ENCODE measurements at regions not wholly inside any gene's neighbourhood (a gene's known extent, or its start where the extent isn't known, plus 50 kb on each side); places are given as distances from the start of the nearest gene placed in this dataset.

DNA sequence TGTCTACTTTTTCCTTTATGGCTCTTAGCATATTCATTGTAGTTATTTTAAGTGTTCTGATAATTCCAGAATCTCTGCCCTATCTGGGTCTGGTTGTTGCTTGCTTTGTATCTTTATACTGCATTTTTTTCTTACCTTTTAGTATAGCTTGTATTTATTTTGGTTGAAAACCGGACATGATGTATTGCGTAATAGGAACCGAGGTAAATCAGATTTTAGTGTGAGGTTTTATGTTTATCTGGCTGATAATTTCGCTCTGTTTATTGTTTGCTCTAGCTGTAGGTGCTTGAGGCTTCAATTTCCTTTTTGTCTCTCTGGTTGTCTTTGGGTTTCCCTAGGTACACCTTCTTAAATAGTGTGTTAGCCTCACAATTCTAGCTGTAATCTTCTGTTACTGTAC lies 263.8 kb upstream of the LCORL start:
- no peak for TF ChIP-seq EZH2 (IDR thresholded peaks at IDR 0.05; ENCODE audit: borderline replicate concordance, low read depth, low read length, poor library complexity, severe bottlenecking)
- ChIA-PET POLR2A (ENCODE audit: low non-redundant PET) (no interaction called here), CTCF (no interaction called here)
- no peak overlapping the region for H3K4me3 ChIP-seq (ENCODE audit: low read depth, low read length, poor library complexity, severe bottlenecking)
- no TSS peak for BruUV-seq (replicated peaks)
- H3K9me3 ChIP-seq (ENCODE audit: low read depth, low read length, poor library complexity, severe bottlenecking) = no peaks in the 10 kb centered on the region
- no peaks in the 10 kb centered on the region for H3K4me1 ChIP-seq (ENCODE audit: insufficient read depth, low read length, poor library complexity, severe bottlenecking)
- no peak overlapping the region for H3K27ac ChIP-seq (ENCODE audit: low read depth, low read length, poor library complexity, severe bottlenecking)
- H3K27me3 ChIP-seq (replicated peaks; ENCODE audit: insufficient read depth, low read depth, low read length, poor library complexity) = no peaks in the 10 kb centered on the region
- intact Hi-C loops (cut with micrococcal nuclease; ENCODE audit: unreplicated experiment) = no loop called here
- no peaks in the 10 kb centered on the region for H3K36me3 ChIP-seq (ENCODE audit: insufficient read depth, low read length, poor library complexity, severe bottlenecking)
- no peak for DNase-seq (ENCODE audit: low spot score)

DNA sequence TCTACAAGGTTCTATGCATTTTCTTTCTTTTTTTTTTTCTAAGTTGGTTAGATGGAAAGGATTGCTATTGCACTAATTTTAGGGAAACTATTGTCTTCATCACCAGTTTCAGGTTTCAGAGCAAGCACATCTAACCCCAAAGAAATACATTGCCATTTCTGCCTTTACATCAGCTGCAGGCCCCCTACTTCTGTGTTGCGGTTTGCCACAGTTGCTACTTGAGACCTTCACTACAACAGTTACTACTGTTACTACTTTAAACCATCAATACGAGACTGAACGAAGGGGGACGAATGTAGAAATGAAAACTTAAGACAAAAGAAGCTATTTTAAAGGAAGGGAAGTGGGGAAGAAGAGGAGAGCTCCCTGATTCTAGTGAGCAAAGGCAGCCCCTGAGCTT lies 256.7 kb upstream of the LCORL start:
- DNase-seq (ENCODE audit: low spot score) = no peak
- H3K4me1 ChIP-seq (ENCODE audit: insufficient read depth, low read length, poor library complexity, severe bottlenecking) = no peaks in the 10 kb centered on the region
- H3K9me3 ChIP-seq (ENCODE audit: low read depth, low read length, poor library complexity, severe bottlenecking) = peaks cover 4% of the 10 kb centered on the region
- no peaks in the 10 kb centered on the region for H3K36me3 ChIP-seq (ENCODE audit: insufficient read depth, low read length, poor library complexity, severe bottlenecking)
- H3K27ac ChIP-seq (ENCODE audit: low read depth, low read length, poor library complexity, severe bottlenecking) = no peak overlapping the region
- H3K4me3 ChIP-seq (ENCODE audit: low read depth, low read length, poor library complexity, severe bottlenecking) = no peak overlapping the region
- ChIA-PET POLR2A (ENCODE audit: low non-redundant PET) (no interaction called here), CTCF (no interaction called here)
- no TSS peak for BruUV-seq (replicated peaks)
- H3K27me3 ChIP-seq (replicated peaks; ENCODE audit: insufficient read depth, low read depth, low read length, poor library complexity) = no peaks in the 10 kb centered on the region
- intact Hi-C loops (cut with micrococcal nuclease; ENCODE audit: unreplicated experiment) = no loop called here
- TF ChIP-seq EZH2 (IDR thresholded peaks at IDR 0.05; ENCODE audit: borderline replicate concordance, low read depth, low read length, poor library complexity, severe bottlenecking) (no peak), CTCF (conservative IDR thresholded peaks at IDR 0.05; ENCODE audit: low read depth, low read length) (no peak)

GRCh38 chr4:18262832-18263231 lies 241.3 kb upstream of the LCORL start:
- no peak for DNase-seq (ENCODE audit: low spot score)
- H3K36me3 ChIP-seq (ENCODE audit: insufficient read depth, low read length, poor library complexity, severe bottlenecking) = no peaks in the 10 kb centered on the region
- intact Hi-C loops (cut with micrococcal nuclease; ENCODE audit: unreplicated experiment) = no loop called here
- CTCF ChIA-PET = no interaction called here
- no peak for TF ChIP-seq EZH2 (IDR thresholded peaks at IDR 0.05; ENCODE audit: borderline replicate concordance, low read depth, low read length, poor library complexity, severe bottlenecking)
- no peak for TF ChIP-seq CTCF (conservative IDR thresholded peaks at IDR 0.05; ENCODE audit: low read depth, low read length)
- H3K27me3 ChIP-seq (replicated peaks; ENCODE audit: insufficient read depth, low read depth, low read length, poor library complexity) = no peaks in the 10 kb centered on the region
- POLR2A ChIA-PET (ENCODE audit: low non-redundant PET) = no interaction called here
- no peaks in the 10 kb centered on the region for H3K4me1 ChIP-seq (ENCODE audit: insufficient read depth, low read length, poor library complexity, severe bottlenecking)
- H3K9me3 ChIP-seq (ENCODE audit: low read depth, low read length, poor library complexity, severe bottlenecking) = no peaks in the 10 kb centered on the region
- BruUV-seq (replicated peaks) = no TSS peak
- H3K27ac ChIP-seq (ENCODE audit: low read depth, low read length, poor library complexity, severe bottlenecking) = no peak overlapping the region
- no peak overlapping the region for H3K4me3 ChIP-seq (ENCODE audit: low read depth, low read length, poor library complexity, severe bottlenecking)

- Histone ChIP-seq H3K36me3 (ENCODE audit: insufficient read depth, low read length, poor library complexity, severe bottlenecking) (no peaks in the 10 kb centered on the region), H3K4me1 (ENCODE audit: insufficient read depth, low read length, poor library complexity, severe bottlenecking) (no peaks in the 10 kb centered on the region), H3K4me3 (ENCODE audit: low read depth, low read length, poor library complexity, severe bottlenecking) (no peak overlapping the region), H3K9me3 (ENCODE audit: low read depth, low read length, poor library complexity, severe bottlenecking) (no peaks in the 10 kb centered on the region), H3K27ac (ENCODE audit: low read depth, low read length, poor library complexity, severe bottlenecking) (no peak overlapping the region), H3K27me3 (replicated peaks; ENCODE audit: insufficient read depth, low read depth, low read length, poor library complexity) (no peaks in the 10 kb centered on the region)
- ChIA-PET POLR2A (ENCODE audit: low non-redundant PET) (no interaction called here), CTCF (no interaction called here)
- TF ChIP-seq EZH2 (IDR thresholded peaks at IDR 0.05; ENCODE audit: borderline replicate concordance, low read depth, low read length, poor library complexity, severe bottlenecking) (no peak), CTCF (conservative IDR thresholded peaks at IDR 0.05; ENCODE audit: low read depth, low read length) (no peak)
- no TSS peak for BruUV-seq (replicated peaks)
- intact Hi-C loops (cut with micrococcal nuclease; ENCODE audit: unreplicated experiment) = no loop called here
- DNase-seq (ENCODE audit: low spot score) = no peak
These were observed 230.5 kb upstream of the LCORL start for GRCh38 chr4:18252052-18252451.
